GM13977 (cell line): ENCODE measurements at regions not wholly inside any gene's neighbourhood (a gene's known extent, or its start where the extent isn't known, plus 50 kb on each side); places are given as distances from the start of the nearest gene placed in this dataset.
"Not testable (repeated sequence)": the region's sequence is repeated elsewhere in the genome, so short reads cannot be mapped to it uniquely, and the experiment has no call there.

Experiments used
- DNase-seq: peaks from one replicate; pipeline ENCODE4 v3.0.0; 2012; ENCODE audit warnings: low spot score
- in situ Hi-C: fragments of 300-500 bp; cut with MboI; formaldehyde crosslinking; loops from one replicate; pipeline ENCODE4 v1.12.0; 2022; ENCODE audit warnings: low sequenced_read_pairs, low pct_unique_long_range_greater_than_20kb, mixed read lengths, inconsistent platforms; ENCODE audit not compliant: unreplicated experiment
- TF ChIP-seq, protein P1 (sequence below): IDR thresholded peaks from 2 replicates; pipeline ENCODE4 v1.5.1; 2012; ENCODE audit warnings: mild to moderate bottlenecking, control low read depth; ENCODE audit not compliant: insufficient read depth; ENCODE audit errors: extremely low read depth, missing control alignments

DNA sequence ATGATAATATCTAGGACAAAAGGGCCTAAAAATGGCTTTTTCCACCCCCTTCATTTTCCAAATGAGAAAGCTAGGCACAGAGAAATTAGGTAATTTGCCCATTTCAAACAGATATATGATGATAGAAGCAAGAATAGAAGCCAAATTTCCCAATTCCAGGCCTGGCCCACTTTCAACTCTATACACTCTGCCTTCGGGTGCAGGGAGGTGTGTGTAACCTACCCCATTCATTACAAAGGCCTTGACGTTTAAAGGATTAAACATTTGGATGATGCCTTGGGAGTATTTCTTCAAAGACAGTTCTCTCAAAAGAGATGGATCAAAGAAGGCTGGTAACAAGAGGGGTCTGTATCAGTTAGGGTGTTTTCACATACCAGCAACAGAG is 134.1 kb downstream of the CCDC34 start:
- no peak for DNase-seq
- TF ChIP-seq, protein P1, sequence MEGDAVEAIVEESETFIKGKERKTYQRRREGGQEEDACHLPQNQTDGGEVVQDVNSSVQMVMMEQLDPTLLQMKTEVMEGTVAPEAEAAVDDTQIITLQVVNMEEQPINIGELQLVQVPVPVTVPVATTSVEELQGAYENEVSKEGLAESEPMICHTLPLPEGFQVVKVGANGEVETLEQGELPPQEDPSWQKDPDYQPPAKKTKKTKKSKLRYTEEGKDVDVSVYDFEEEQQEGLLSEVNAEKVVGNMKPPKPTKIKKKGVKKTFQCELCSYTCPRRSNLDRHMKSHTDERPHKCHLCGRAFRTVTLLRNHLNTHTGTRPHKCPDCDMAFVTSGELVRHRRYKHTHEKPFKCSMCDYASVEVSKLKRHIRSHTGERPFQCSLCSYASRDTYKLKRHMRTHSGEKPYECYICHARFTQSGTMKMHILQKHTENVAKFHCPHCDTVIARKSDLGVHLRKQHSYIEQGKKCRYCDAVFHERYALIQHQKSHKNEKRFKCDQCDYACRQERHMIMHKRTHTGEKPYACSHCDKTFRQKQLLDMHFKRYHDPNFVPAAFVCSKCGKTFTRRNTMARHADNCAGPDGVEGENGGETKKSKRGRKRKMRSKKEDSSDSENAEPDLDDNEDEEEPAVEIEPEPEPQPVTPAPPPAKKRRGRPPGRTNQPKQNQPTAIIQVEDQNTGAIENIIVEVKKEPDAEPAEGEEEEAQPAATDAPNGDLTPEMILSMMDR: no peak
- in situ Hi-C loops: no loop called here

DNA sequence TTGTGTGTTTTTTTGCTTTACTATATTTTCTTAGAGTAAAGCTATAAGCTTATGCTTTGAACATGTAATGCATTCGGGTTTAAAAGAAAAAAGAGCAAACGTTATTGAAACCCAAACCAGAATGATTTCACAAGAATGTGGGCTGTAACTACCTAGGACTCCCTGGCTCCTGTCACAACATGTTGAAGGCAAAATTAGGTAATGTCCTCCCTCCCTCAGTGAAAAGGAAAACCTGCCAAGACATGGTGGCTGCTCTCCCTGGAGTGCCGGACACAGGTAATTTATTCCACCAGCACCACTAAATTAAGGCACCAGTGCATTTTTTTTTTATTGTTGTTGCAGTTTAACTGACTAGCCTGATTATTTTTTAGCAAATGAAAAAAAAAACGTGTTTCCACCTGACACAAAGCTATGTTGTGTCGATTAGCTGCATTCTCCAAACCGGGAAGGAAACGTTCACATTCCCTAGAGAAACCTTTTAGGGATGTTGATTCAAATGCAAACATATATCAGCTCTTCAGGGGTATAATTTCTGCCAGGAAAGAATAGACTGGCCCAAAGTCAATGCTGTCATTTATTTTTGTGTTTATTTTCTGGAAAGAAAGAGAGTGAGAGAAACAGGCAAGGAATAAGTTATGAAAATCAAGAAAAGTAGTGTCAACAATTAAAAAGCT is 134.6 kb downstream of the CCDC34 start:
- TF ChIP-seq, protein P1: no peak
- in situ Hi-C loops: no loop called here
- DNase-seq: no peak

- DNase-seq: no peak
- in situ Hi-C loops: no loop called here
- TF ChIP-seq, protein P1: no peak
Measured at GRCh38 chr11:27227736-27228135, 135.3 kb downstream of the CCDC34 start.

- DNase-seq, in situ Hi-C loops: not testable (repeated sequence)
Measured at GRCh38 chr11:27219487-27220039, 143.5 kb downstream of the CCDC34 start.

DNA sequence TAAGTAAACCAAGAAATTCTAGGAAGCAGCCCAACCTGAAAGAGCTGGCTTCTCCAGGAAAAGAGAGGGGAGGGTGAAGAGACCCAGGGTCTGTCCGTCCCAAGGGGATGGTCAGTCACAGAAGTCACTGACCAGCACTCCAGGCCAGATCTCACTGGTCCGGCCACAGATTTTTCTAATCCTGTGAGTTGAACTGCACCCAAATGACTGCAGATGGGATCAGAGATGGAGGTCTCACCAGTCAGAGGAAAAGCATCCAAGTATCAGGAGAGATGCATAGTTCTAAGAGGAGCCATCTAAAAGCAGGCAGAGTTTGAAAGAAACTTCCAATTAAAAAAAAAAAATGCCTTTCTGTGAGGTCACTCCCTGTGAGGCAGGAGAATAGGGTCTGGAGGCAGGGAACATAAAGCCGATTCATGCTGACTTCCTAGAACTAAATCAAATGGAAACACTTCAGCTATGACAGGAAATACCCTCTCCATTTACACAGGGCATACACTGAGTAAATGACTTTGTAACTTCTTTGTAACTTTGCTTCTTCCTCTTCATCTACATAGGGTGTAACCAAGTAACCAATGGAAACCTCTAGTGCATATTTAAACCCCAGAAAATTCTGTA is 144.5 kb downstream of the CCDC34 start:
- TF ChIP-seq, protein P1: no peak
- no peak for DNase-seq
- in situ Hi-C loops: no loop called here

GRCh38 chr11:27217948-27218420 is 145.0 kb downstream of the CCDC34 start:
- TF ChIP-seq, protein P1: no peak
- in situ Hi-C loops: no loop called here
- DNase-seq: no peak

- TF ChIP-seq, protein P1: no peak
- in situ Hi-C loops: no loop called here
- no peak for DNase-seq
Measured at GRCh38 chr11:27217496-27217895, 145.5 kb downstream of the CCDC34 start.
